ENCODE measurements at regions not wholly inside any gene's neighbourhood (a gene's known extent, or its start where the extent isn't known, plus 50 kb on each side); places are given as distances from the start of the nearest gene placed in this dataset.
"Not testable (repeated sequence)": the region's sequence is repeated elsewhere in the genome, so short reads cannot be mapped to it uniquely, and the experiment has no call there.

GRCh38 chr2:41032715-41033114 lies 580.8 kb upstream of the SLC8A1 start:
- Mint-ChIP-seq H3K9me3 (ENCODE audit: low read depth) (peaks cover 4% of the 10 kb centered on the region), H3K4me1 (ENCODE audit: low read depth) (no peaks in the 10 kb centered on the region), H3K27me3 (no peaks in the 10 kb centered on the region), H3K27ac (no peak overlapping the region), H3K36me3 (no peaks in the 10 kb centered on the region), H3K4me3 (no peak overlapping the region)

- Mint-ChIP-seq H3K36me3 (no peaks in the 10 kb centered on the region), H3K27me3 (no peaks in the 10 kb centered on the region), H3K4me1 (ENCODE audit: low read depth) (no peaks in the 10 kb centered on the region), H3K27ac (no peak overlapping the region), H3K9me3 (ENCODE audit: low read depth) (peaks cover 4% of the 10 kb centered on the region), H3K4me3 (no peak overlapping the region)
Observed at GRCh38 chr2:41033127-41033526, 581.2 kb upstream of the SLC8A1 start.

GRCh38 chr2:41038408-41038807 lies 586.5 kb upstream of the SLC8A1 start:
- H3K27ac Mint-ChIP-seq = no peak overlapping the region
- H3K9me3 Mint-ChIP-seq (ENCODE audit: low read depth) = peaks cover 5% of the 10 kb centered on the region
- H3K4me1 Mint-ChIP-seq (ENCODE audit: low read depth) = no peaks in the 10 kb centered on the region
- no peak overlapping the region for H3K4me3 Mint-ChIP-seq
- no peaks in the 10 kb centered on the region for H3K36me3 Mint-ChIP-seq
- H3K27me3 Mint-ChIP-seq = no peaks in the 10 kb centered on the region

- H3K4me3 Mint-ChIP-seq; H3K36me3 Mint-ChIP-seq; H3K27ac Mint-ChIP-seq; H3K27me3 Mint-ChIP-seq; H3K4me1 Mint-ChIP-seq (ENCODE audit: low read depth): not testable (repeated sequence)
- H3K9me3 Mint-ChIP-seq (ENCODE audit: low read depth) = peaks cover 11% of the 10 kb centered on the region
Observed at GRCh38 chr2:41039750-41040149, 587.9 kb upstream of the SLC8A1 start.

GRCh38 chr2:41040782-41041520 lies 589.1 kb upstream of the SLC8A1 start:
- peaks cover 11% of the 10 kb centered on the region for H3K9me3 Mint-ChIP-seq (ENCODE audit: low read depth)
- H3K36me3 Mint-ChIP-seq = no peaks in the 10 kb centered on the region
- H3K27me3 Mint-ChIP-seq = no peaks in the 10 kb centered on the region
- no peak overlapping the region for H3K4me3 Mint-ChIP-seq
- no peaks in the 10 kb centered on the region for H3K4me1 Mint-ChIP-seq (ENCODE audit: low read depth)
- no peak overlapping the region for H3K27ac Mint-ChIP-seq

- Mint-ChIP-seq H3K27me3 (no peaks in the 10 kb centered on the region), H3K4me3 (no peak overlapping the region), H3K27ac (no peak overlapping the region), H3K9me3 (ENCODE audit: low read depth) (peaks cover 11% of the 10 kb centered on the region), H3K4me1 (ENCODE audit: low read depth) (no peaks in the 10 kb centered on the region), H3K36me3 (no peaks in the 10 kb centered on the region)
Observed at GRCh38 chr2:41042343-41042742, 590.5 kb upstream of the SLC8A1 start.

GRCh38 chr2:41061356-41061755 lies 609.5 kb upstream of the SLC8A1 start:
- H3K27me3 Mint-ChIP-seq = no peaks in the 10 kb centered on the region
- H3K27ac Mint-ChIP-seq = no peak overlapping the region
- H3K36me3 Mint-ChIP-seq = no peaks in the 10 kb centered on the region
- peaks cover 15% of the 10 kb centered on the region for H3K9me3 Mint-ChIP-seq (ENCODE audit: low read depth)
- H3K4me3 Mint-ChIP-seq = no peak overlapping the region
- no peaks in the 10 kb centered on the region for H3K4me1 Mint-ChIP-seq (ENCODE audit: low read depth)

- H3K4me1 Mint-ChIP-seq (ENCODE audit: low read depth) = no peaks in the 10 kb centered on the region
- H3K27me3 Mint-ChIP-seq = no peaks in the 10 kb centered on the region
- no peak overlapping the region for H3K4me3 Mint-ChIP-seq
- H3K9me3 Mint-ChIP-seq (ENCODE audit: low read depth) = peaks cover 15% of the 10 kb centered on the region
- H3K36me3 Mint-ChIP-seq = no peaks in the 10 kb centered on the region
- no peak overlapping the region for H3K27ac Mint-ChIP-seq
Observed at GRCh38 chr2:41062336-41062735, 610.4 kb upstream of the SLC8A1 start.

- no peaks in the 10 kb centered on the region for H3K4me1 Mint-ChIP-seq (ENCODE audit: low read depth)
- no peak overlapping the region for H3K4me3 Mint-ChIP-seq
- H3K9me3 Mint-ChIP-seq (ENCODE audit: low read depth) = peaks cover 12% of the 10 kb centered on the region
- no peak overlapping the region for H3K27ac Mint-ChIP-seq
- no peaks in the 10 kb centered on the region for H3K27me3 Mint-ChIP-seq
- H3K36me3 Mint-ChIP-seq = no peaks in the 10 kb centered on the region
Observed at GRCh38 chr2:41066168-41066567, 614.3 kb upstream of the SLC8A1 start.

GRCh38 chr2:41068740-41069139 lies 616.9 kb upstream of the SLC8A1 start:
- H3K27me3 Mint-ChIP-seq = no peaks in the 10 kb centered on the region
- H3K4me1 Mint-ChIP-seq (ENCODE audit: low read depth) = no peaks in the 10 kb centered on the region
- H3K36me3 Mint-ChIP-seq = no peaks in the 10 kb centered on the region
- H3K27ac Mint-ChIP-seq = no peak overlapping the region
- peaks cover 12% of the 10 kb centered on the region for H3K9me3 Mint-ChIP-seq (ENCODE audit: low read depth)
- no peak overlapping the region for H3K4me3 Mint-ChIP-seq

GRCh38 chr2:41078341-41078740 lies 626.5 kb upstream of the SLC8A1 start:
- no peak overlapping the region for H3K4me3 Mint-ChIP-seq
- no peaks in the 10 kb centered on the region for H3K27me3 Mint-ChIP-seq
- no peaks in the 10 kb centered on the region for H3K36me3 Mint-ChIP-seq
- no peaks in the 10 kb centered on the region for H3K4me1 Mint-ChIP-seq (ENCODE audit: low read depth)
- no peaks in the 10 kb centered on the region for H3K9me3 Mint-ChIP-seq (ENCODE audit: low read depth)
- H3K27ac Mint-ChIP-seq = no peak overlapping the region

GRCh38 chr2:41079011-41079410 lies 627.1 kb upstream of the SLC8A1 start:
- H3K9me3 Mint-ChIP-seq (ENCODE audit: low read depth) = no peaks in the 10 kb centered on the region
- no peaks in the 10 kb centered on the region for H3K4me1 Mint-ChIP-seq (ENCODE audit: low read depth)
- no peak overlapping the region for H3K27ac Mint-ChIP-seq
- H3K4me3 Mint-ChIP-seq = no peak overlapping the region
- no peaks in the 10 kb centered on the region for H3K36me3 Mint-ChIP-seq
- H3K27me3 Mint-ChIP-seq = no peaks in the 10 kb centered on the region

GRCh38 chr2:41084321-41084720 lies 632.4 kb upstream of the SLC8A1 start:
- H3K27ac Mint-ChIP-seq = no peak overlapping the region
- H3K4me1 Mint-ChIP-seq (ENCODE audit: low read depth) = no peaks in the 10 kb centered on the region
- peaks cover 3% of the 10 kb centered on the region for H3K9me3 Mint-ChIP-seq (ENCODE audit: low read depth)
- no peaks in the 10 kb centered on the region for H3K27me3 Mint-ChIP-seq
- H3K36me3 Mint-ChIP-seq = no peaks in the 10 kb centered on the region
- no peak overlapping the region for H3K4me3 Mint-ChIP-seq

- no peaks in the 10 kb centered on the region for H3K36me3 Mint-ChIP-seq
- H3K4me3 Mint-ChIP-seq = no peak overlapping the region
- no peak overlapping the region for H3K27ac Mint-ChIP-seq
- H3K27me3 Mint-ChIP-seq = no peaks in the 10 kb centered on the region
- H3K9me3 Mint-ChIP-seq (ENCODE audit: low read depth) = peaks cover 3% of the 10 kb centered on the region
- H3K4me1 Mint-ChIP-seq (ENCODE audit: low read depth) = no peaks in the 10 kb centered on the region
Observed at GRCh38 chr2:41087946-41088345, 636.1 kb upstream of the SLC8A1 start.

GRCh38 chr2:41101281-41101680 lies 649.4 kb upstream of the SLC8A1 start:
- no peak overlapping the region for H3K27ac Mint-ChIP-seq
- H3K27me3 Mint-ChIP-seq = no peaks in the 10 kb centered on the region
- H3K4me3 Mint-ChIP-seq = no peak overlapping the region
- no peaks in the 10 kb centered on the region for H3K36me3 Mint-ChIP-seq
- no peaks in the 10 kb centered on the region for H3K4me1 Mint-ChIP-seq (ENCODE audit: low read depth)
- H3K9me3 Mint-ChIP-seq (ENCODE audit: low read depth) = no peaks in the 10 kb centered on the region

GRCh38 chr2:41109744-41110143 lies 657.9 kb upstream of the SLC8A1 start:
- H3K36me3 Mint-ChIP-seq = no peaks in the 10 kb centered on the region
- H3K27me3 Mint-ChIP-seq = no peaks in the 10 kb centered on the region
- H3K9me3 Mint-ChIP-seq (ENCODE audit: low read depth) = peaks cover 7% of the 10 kb centered on the region
- H3K27ac Mint-ChIP-seq = no peak overlapping the region
- no peak overlapping the region for H3K4me3 Mint-ChIP-seq
- no peaks in the 10 kb centered on the region for H3K4me1 Mint-ChIP-seq (ENCODE audit: low read depth)
